GM12878 (cell line): ENCODE measurements at regions not wholly inside any gene's neighbourhood (a gene's known extent, or its start where the extent isn't known, plus 50 kb on each side); places are given as distances from the start of the nearest gene placed in this dataset.

Experiments used
- ATAC-seq: fragments of 200-7000 bp; cut with Tn5 transposase; 3 replicates; pipeline ENCODE4 v1.9.1; 2020; ENCODE audit warnings: mild to moderate bottlenecking, moderate library complexity
- BruUV-seq: library from RNA; stranded (reverse); fragments of 400-500 nt; replicated peaks from 2 replicates; lab custom pipeline; 2021; lab: Mats Ljungman, UMichigan
- CTCF ChIA-PET: fragments of 300-600 bp; sonication (Branson Sonifier 250); formaldehyde crosslinking; extraction: SDS; loops from one replicate; lab custom pipeline; 2021; ENCODE audit warnings: inconsistent platforms; lab: Yijun Ruan, JAX
- POLR2A ChIA-PET: fragments of 350-600 bp; formaldehyde crosslinking; extraction: SDS; loops from one replicate; lab custom pipeline; 2021; ENCODE audit warnings: inconsistent platforms; lab: Charles Lee
- RAD21 ChIA-PET: fragments of 300-600 bp; sonication (Branson Sonifier 250); formaldehyde crosslinking; loops from one replicate; lab custom pipeline; 2023; ENCODE audit warnings: antibody characterized with exemption; ENCODE audit not compliant: unreplicated experiment; lab: Charles Lee
- SMC1A ChIA-PET: fragments of 300-600 bp; sonication (Branson Sonifier 250); formaldehyde crosslinking; loops from one replicate; lab custom pipeline; 2023; ENCODE audit not compliant: unreplicated experiment, uncharacterized antibody; lab: Charles Lee
- DNase-seq: peaks from one replicate; pipeline ENCODE4 v3.0.0-alpha.2; 2011; ENCODE audit warnings: low read depth, low spot score
- FAIRE-seq: peaks from 3 replicates; lab custom pipeline; 2011; peaks lifted over from hg19 to GRCh38; lab: Jason Lieb, UNC
- H2AFZ ChIP-seq: 2 replicates; pipeline ENCODE4 v1.6.0; 2011; ENCODE audit warnings: low read depth, low read length, control low read depth; ENCODE audit not compliant: control insufficient read depth
- H3K27ac ChIP-seq: 2 replicates; pipeline ENCODE4 v1.5.1; 2011; ENCODE audit warnings: control low read depth; ENCODE audit not compliant: control insufficient read depth, insufficient read depth
- H3K27me3 ChIP-seq, 2 experiments: replicated peaks in 1 of 2; 2 replicates each; pipeline versions ENCODE4 v1.6.0 to v1.6.1; 2011; ENCODE audit warnings: low read length in 1 of 2; ENCODE audit not compliant: control insufficient read depth in 2 of 2, insufficient read depth in 2 of 2
- H3K36me3 ChIP-seq, 2 experiments: 2 replicates each; pipeline ENCODE4 v1.5.1; 2011; ENCODE audit warnings: low read length in 1 of 2; ENCODE audit not compliant: control insufficient read depth in 2 of 2, insufficient read depth in 2 of 2
- H3K4me1 ChIP-seq: 2 replicates; pipeline ENCODE4 v1.6.1; 2011; ENCODE audit warnings: mild to moderate bottlenecking, low read length, moderate library complexity, mixed read lengths; ENCODE audit not compliant: control insufficient read depth, insufficient read depth
- H3K4me2 ChIP-seq: 2 replicates; pipeline ENCODE4 v1.6.0; 2011; ENCODE audit warnings: control low read depth; ENCODE audit not compliant: control insufficient read depth, insufficient read depth
- H3K4me3 ChIP-seq: fragments of 200-600 bp; sonication (generic); 2 replicates; pipeline ENCODE4 v1.5.1; 2016
- H3K79me2 ChIP-seq: 2 replicates; pipeline ENCODE4 v1.6.0; 2011; ENCODE audit warnings: low read length; ENCODE audit not compliant: control insufficient read depth, insufficient read depth
- H3K9ac ChIP-seq: 2 replicates; pipeline ENCODE4 v1.8.0; 2011; ENCODE audit warnings: low read length, control low read depth, mixed read lengths; ENCODE audit not compliant: control insufficient read depth, insufficient read depth
- H3K9me3 ChIP-seq: replicated peaks from 3 replicates; pipeline ENCODE4 v1.5.1; 2011; ENCODE audit warnings: mild to moderate bottlenecking, low read length; ENCODE audit not compliant: control insufficient read depth, insufficient read depth
- H4K20me1 ChIP-seq: 2 replicates; pipeline ENCODE4 v1.6.0; 2011; ENCODE audit not compliant: control insufficient read depth, insufficient read depth
- ATF7 ChIP-seq: fragments of 450-650 bp; IDR thresholded peaks from 2 replicates; pipeline ENCODE4 v1.6.1; 2016; ENCODE audit warnings: low read depth, mild to moderate bottlenecking
- MLLT1 ChIP-seq: fragments of 450-650 bp; IDR thresholded peaks from 2 replicates; pipeline ENCODE4 v1.6.1; 2016; ENCODE audit warnings: mild to moderate bottlenecking
- PAX8 ChIP-seq: fragments of 450-650 bp; IDR thresholded peaks from 2 replicates; pipeline ENCODE4 v1.6.1; 2017; ENCODE audit warnings: mild to moderate bottlenecking, moderate library complexity
- PBX3 ChIP-seq: IDR thresholded peaks from 2 replicates; pipeline ENCODE4 v1.6.1; 2011; ENCODE audit warnings: mild to moderate bottlenecking, low read depth, low read length, moderate library complexity; ENCODE audit not compliant: insufficient replicate concordance
- ZBTB11 ChIP-seq: fragments of 450-650 bp; formaldehyde crosslinking; IDR thresholded peaks from 2 replicates; pipeline ENCODE4 v1.5.0; 2022; ENCODE audit warnings: mild to moderate bottlenecking, missing genetic modification characterization
- WGBS: methylation state at CpG from one replicate; pipeline ENCODE4 v1.1.6; 2016; ENCODE audit warnings: low lambda C conversion rate; ENCODE audit not compliant: insufficient replicate concordance, insufficient coverage; ENCODE audit errors: missing lambda C conversion rate; 5-methylcytosine and 5-hydroxymethylcytosine counted together
- in situ Hi-C: fragments of 300-500 bp; cut with MboI; formaldehyde crosslinking; loops from 9 replicates; pipeline ENCODE4 v1.14.3; 2018; ENCODE audit warnings: mixed read lengths
- intact Hi-C: fragments of 100-400 bp; cut with micrococcal nuclease; formaldehyde crosslinking; loops from one replicate; pipeline ENCODE4 v1.14.2; 2022; ENCODE audit not compliant: unreplicated experiment

GRCh38 chr18:2293109-2293839 is 278.0 kb downstream of the METTL4 start:
- Histone ChIP-seq H4K20me1 (no peaks in the 10 kb centered on the region), H3K9ac (no peak overlapping the region), H3K4me1 (no peaks in the 10 kb centered on the region), H3K79me2 (no peaks in the 10 kb centered on the region), H3K36me3 (no peaks in the 10 kb centered on the region), H3K9me3 (no peaks in the 10 kb centered on the region), H3K27me3 (no peaks in the 10 kb centered on the region), H3K27ac (no peak overlapping the region), H3K4me3 (no peak overlapping the region), H2AFZ (no peak overlapping the region), H3K4me2 (no peak overlapping the region)
- DNase-seq (no peak), FAIRE-seq (no peak), ATAC-seq (no peak)
- TF ChIP-seq PBX3 (no peak), PAX8 (no peak), MLLT1 (no peak), ZBTB11 (CRISPR knock-in tag) (no peak), ATF7 (no peak)
- ChIA-PET RAD21 (interaction anchor here (1.1 kb wide), 1 partner anchor 92 kb away, joined by 3 read pairs; no protein-coding TSS in a partner anchor), SMC1A (interaction anchor here (1.3 to 1.4 kb wide), 3 partner anchors 12 to 21 kb away, joined by 3 read pairs; no protein-coding TSS in a partner anchor), POLR2A (no interaction called here), CTCF (interaction anchor here (0.8 to 2.1 kb wide), 7 partner anchors 11 to 254 kb away, joined by 3 to 10 read pairs (median 3); no protein-coding TSS in a partner anchor)
- in situ Hi-C loops (no loop called here), intact Hi-C loops (no loop called here)
- no TSS peak for BruUV-seq
- WGBS = 30% methylated on average over 7 of the region's 7 CpGs
